CD4-positive, alpha-beta T cell (primary cell): ENCODE measurements at regions not wholly inside any gene's neighbourhood (a gene's known extent, or its start where the extent isn't known, plus 50 kb on each side); places are given as distances from the start of the nearest gene placed in this dataset.

Experiments
- ATAC-seq: fragments of 200-7000 bp; cut with Tn5 transposase; one replicate; pipeline ENCODE4 v1.10.0; 2022; ENCODE audit warnings: mild to moderate bottlenecking; ENCODE audit not compliant: poor library complexity
- CTCF ChIA-PET: fragments of 350-600 bp; sonication (Branson Sonifier 250); formaldehyde crosslinking; loops from one replicate; lab custom pipeline; 2021; ENCODE audit warnings: antibody characterized with exemption, inconsistent platforms; lab: Charles Lee
- POLR2A ChIA-PET: fragments of 350-600 bp; sonication (Branson Sonifier 250); formaldehyde crosslinking; loops from one replicate; lab custom pipeline; 2021; ENCODE audit warnings: antibody characterized with exemption, inconsistent platforms; lab: Charles Lee
- DNase-seq, 14 experiments: peaks; one replicate each; pipeline ENCODE4 v3.0.0-alpha.2; 2013 to 2020; ENCODE audit warnings: mixed read lengths in 2 of 14
- H3K27ac ChIP-seq, 2 donors: one replicate each; pipeline versions ENCODE4 v1.5.1 to v1.7.0; 2013; ENCODE audit warnings: low read length in 2 of 2, low read depth in 1 of 2, mild to moderate bottlenecking in 1 of 2
- H3K27me3 ChIP-seq, 2 experiments: 1 replicate in 1 of 2; 2 replicates in 1 of 2; pipeline versions ENCODE4 v1.6.1 to v1.7.0; 2013; ENCODE audit warnings: low read length in 2 of 2, control low read depth in 1 of 2, mild to moderate bottlenecking in 1 of 2, moderate library complexity in 1 of 2; ENCODE audit not compliant: insufficient read depth in 2 of 2, control insufficient read depth in 1 of 2
- H3K36me3 ChIP-seq: one replicate; pipeline ENCODE4 v1.6.1; 2013; ENCODE audit warnings: low read length, control low read depth; ENCODE audit not compliant: insufficient read depth
- H3K4me1 ChIP-seq: one replicate; pipeline ENCODE4 v1.6.1; 2013; ENCODE audit warnings: low read length, control low read depth; ENCODE audit not compliant: insufficient read depth
- H3K4me3 ChIP-seq: one replicate; pipeline ENCODE4 v1.5.1; 2013; ENCODE audit warnings: mild to moderate bottlenecking, low read length, moderate library complexity
- H3K9me3 ChIP-seq, 2 experiments: 1 replicate in 1 of 2; 2 replicates in 1 of 2; pipeline versions ENCODE4 v1.6.1 to v1.7.0; 2013; ENCODE audit warnings: low read length in 2 of 2, mild to moderate bottlenecking in 2 of 2, control low read depth in 1 of 2, moderate library complexity in 1 of 2; ENCODE audit not compliant: control insufficient read depth in 1 of 2, insufficient read depth in 1 of 2
- H3K27ac Mint-ChIP-seq: one replicate; pipeline ENCODE4 v1.8.0; 2020; ENCODE audit warnings: mixed read lengths
- H3K27me3 Mint-ChIP-seq: one replicate; pipeline ENCODE4 v1.8.0; 2021; ENCODE audit warnings: mixed read lengths
- H3K36me3 Mint-ChIP-seq: one replicate; pipeline ENCODE4 v1.8.0; 2021; ENCODE audit warnings: low read depth, mixed read lengths
- H3K4me1 Mint-ChIP-seq: one replicate; pipeline ENCODE4 v1.8.0; 2021; ENCODE audit warnings: low read depth, mixed read lengths
- H3K4me3 Mint-ChIP-seq: one replicate; pipeline ENCODE4 v1.8.0; 2020; ENCODE audit warnings: mild to moderate bottlenecking, mixed read lengths
- H3K9me3 Mint-ChIP-seq: one replicate; pipeline ENCODE4 v1.8.0; 2020; ENCODE audit warnings: mixed read lengths
- CTCF ChIP-seq: fragments of 200-600 bp; IDR thresholded peaks from one replicate; pipeline ENCODE4 v1.8.0; 2022; ENCODE audit warnings: antibody characterized with exemption, mild to moderate bottlenecking
- intact Hi-C, 2 experiments: fragments of 100-400 bp; cut with DNase I in 1 of 2; cut with micrococcal nuclease in 1 of 2; formaldehyde crosslinking; loops; one replicate each; pipeline versions ENCODE4 v1.15.1 to v1.9.0; 2023 to 2025; cut with DNase I, micrococcal nuclease

GRCh38 chr9:93898502-93899426 lies 56.4 kb downstream of the BARX1 start:
- ChIA-PET CTCF (no interaction called here), POLR2A (no interaction called here)
- H3K36me3 Mint-ChIP-seq = no peaks in the 10 kb centered on the region
- Histone ChIP-seq H3K36me3 (no peaks in the 10 kb centered on the region), H3K27me3 (no peaks in the 10 kb centered on the region), H3K4me3 (no peak overlapping the region), H3K9me3 (peaks cover 0 to 21% of the 10 kb centered on the region in 2 experiments), H3K4me1 (peaks cover 29% of the 10 kb centered on the region), H3K27ac (peak overlapping the region in 1 of 2 donors; percentile 26)
- H3K27me3 Mint-ChIP-seq = no peaks in the 10 kb centered on the region
- no peak for TF ChIP-seq CTCF
- no peaks in the 10 kb centered on the region for H3K9me3 Mint-ChIP-seq
- DNase-seq (peak in 2 of 14 experiments; percentile 5 to 31), ATAC-seq (no peak)
- intact Hi-C loops = no loop called here
- no peak overlapping the region for H3K4me3 Mint-ChIP-seq
- H3K27ac Mint-ChIP-seq = peak overlapping the region; percentile 76
- H3K4me1 Mint-ChIP-seq = peaks cover 28% of the 10 kb centered on the region

GRCh38 chr9:93898026-93898425 lies 57.1 kb downstream of the BARX1 start:
- Mint-ChIP-seq H3K27me3 (no peaks in the 10 kb centered on the region), H3K4me3 (peak overlapping the region; percentile 1), H3K4me1 (peaks cover 28% of the 10 kb centered on the region), H3K27ac (peak overlapping the region; percentile 76), H3K9me3 (peaks cover 1% of the 10 kb centered on the region), H3K36me3 (no peaks in the 10 kb centered on the region)
- Histone ChIP-seq H3K27ac (peak overlapping the region in 1 of 2 donors; percentile 26), H3K4me3 (no peak overlapping the region), H3K36me3 (no peaks in the 10 kb centered on the region), H3K27me3 (no peaks in the 10 kb centered on the region), H3K4me1 (peaks cover 29% of the 10 kb centered on the region), H3K9me3 (peaks cover 0 to 26% of the 10 kb centered on the region in 2 experiments)
- ATAC-seq (peak; percentile 86), DNase-seq (peak in 8 of 14 experiments; percentile 16 to 50 (median 28))
- no peak for TF ChIP-seq CTCF
- intact Hi-C loops = no loop called here
- POLR2A ChIA-PET = no interaction called here
- CTCF ChIA-PET = no interaction called here

- H3K9me3 Mint-ChIP-seq = peaks cover 3% of the 10 kb centered on the region
- H3K27ac ChIP-seq = peak overlapping the region in 1 of 2 donors; percentile 22
These were observed 57.8 kb downstream of the BARX1 start for GRCh38 chr9:93897075-93897970.

More at GRCh38 chr9:93897075-93897970, 57.8 kb downstream of the BARX1 start:
- Histone ChIP-seq H3K27me3 (no peaks in the 10 kb centered on the region), H3K4me1 (peaks cover 29% of the 10 kb centered on the region), H3K36me3 (no peaks in the 10 kb centered on the region), H3K9me3 (peaks cover 0 to 26% of the 10 kb centered on the region in 2 experiments), H3K4me3 (no peak overlapping the region)
- CTCF ChIA-PET = no interaction called here
- Mint-ChIP-seq H3K27ac (peak overlapping the region; percentile 76), H3K4me3 (peak overlapping the region; percentile 39), H3K27me3 (no peaks in the 10 kb centered on the region), H3K4me1 (peaks cover 28% of the 10 kb centered on the region), H3K36me3 (no peaks in the 10 kb centered on the region)
- peak in 1 of 14 experiments; percentile 25 for DNase-seq
- POLR2A ChIA-PET = no interaction called here
- TF ChIP-seq CTCF = no peak
- ATAC-seq = no peak
- intact Hi-C loops = no loop called here
